Thymus (tissue), 11 donors: ENCODE measurements at regions not wholly inside any gene's neighbourhood (a gene's known extent, or its start where the extent isn't known, plus 50 kb on each side); places are given as distances from the start of the nearest gene placed in this dataset.

ENCODE experiments used
- DNase-seq, 9 donors: peaks; one replicate each; pipeline ENCODE4 v3.0.0-alpha.2; 2013; ENCODE audit warnings: low spot score in 9 of 9, low read depth in 6 of 9, missing footprints in 1 of 9
- H3K27ac ChIP-seq, 2 donors: one replicate each; pipeline ENCODE4 v1.5.1; 2013; ENCODE audit warnings: control low read depth in 1 of 2, low read depth in 1 of 2, low read length in 1 of 2, mild to moderate bottlenecking in 1 of 2, moderate library complexity in 1 of 2
- H3K27me3 ChIP-seq, 2 donors: one replicate each; pipeline ENCODE4 v1.5.1; 2013; ENCODE audit warnings: low read length in 1 of 2; ENCODE audit not compliant: control insufficient read depth in 2 of 2, insufficient read depth in 1 of 2
- H3K36me3 ChIP-seq, 2 donors: one replicate each; pipeline ENCODE4 v1.5.1; 2013; ENCODE audit warnings: low read length in 1 of 2, mild to moderate bottlenecking in 1 of 2, moderate library complexity in 1 of 2; ENCODE audit not compliant: control insufficient read depth in 2 of 2, insufficient read depth in 2 of 2
- H3K4me1 ChIP-seq, 2 donors: one replicate each; pipeline ENCODE4 v1.5.1; 2013; ENCODE audit warnings: low read length in 2 of 2; ENCODE audit not compliant: control insufficient read depth in 2 of 2, insufficient read depth in 2 of 2
- H3K4me3 ChIP-seq, 2 donors: one replicate each; pipeline ENCODE4 v1.5.1; 2013; ENCODE audit warnings: low read length in 2 of 2, control low read depth in 1 of 2, mild to moderate bottlenecking in 1 of 2
- H3K9me3 ChIP-seq, 2 donors: one replicate each; pipeline ENCODE4 v1.5.1; 2013; ENCODE audit warnings: low read length in 1 of 2, mild to moderate bottlenecking in 1 of 2; ENCODE audit not compliant: control insufficient read depth in 2 of 2, insufficient read depth in 1 of 2
- WGBS: extraction: QIAGEN DNeasy Blood & Tissue Kit; methylation state at CpG from one replicate; pipeline ENCODE4 v1.1.7; 2013; 5-methylcytosine and 5-hydroxymethylcytosine counted together
- donor health status: healthy.

DNA sequence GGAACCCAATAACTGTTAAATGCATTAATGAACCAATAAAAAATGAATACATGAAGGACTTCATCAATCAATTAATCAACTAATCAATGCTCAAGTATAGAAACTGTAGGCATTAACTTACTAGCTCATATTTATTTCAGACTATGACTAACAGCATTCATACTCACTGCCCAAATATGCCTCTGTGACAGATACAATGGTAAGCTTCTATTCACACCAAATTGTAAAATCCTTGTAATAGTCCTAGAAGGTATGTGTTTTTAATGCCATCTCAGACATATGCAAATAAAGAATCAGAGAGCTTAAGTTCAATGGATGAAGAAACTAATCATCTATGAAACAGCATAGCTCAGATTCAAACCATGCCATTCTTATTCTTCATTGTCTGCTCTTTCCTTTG, 1253.6 kb upstream of the TENM4 start:
- no peak overlapping the region for H3K27ac ChIP-seq
- no peaks in the 10 kb centered on the region for H3K4me1 ChIP-seq
- H3K27me3 ChIP-seq, result no peaks in the 10 kb centered on the region
- DNase-seq, result no peak
- H3K36me3 ChIP-seq, result no peaks in the 10 kb centered on the region
- H3K4me3 ChIP-seq, result no peak overlapping the region
- peaks cover 0 to 4% of the 10 kb centered on the region in 2 donors for H3K9me3 ChIP-seq

DNA sequence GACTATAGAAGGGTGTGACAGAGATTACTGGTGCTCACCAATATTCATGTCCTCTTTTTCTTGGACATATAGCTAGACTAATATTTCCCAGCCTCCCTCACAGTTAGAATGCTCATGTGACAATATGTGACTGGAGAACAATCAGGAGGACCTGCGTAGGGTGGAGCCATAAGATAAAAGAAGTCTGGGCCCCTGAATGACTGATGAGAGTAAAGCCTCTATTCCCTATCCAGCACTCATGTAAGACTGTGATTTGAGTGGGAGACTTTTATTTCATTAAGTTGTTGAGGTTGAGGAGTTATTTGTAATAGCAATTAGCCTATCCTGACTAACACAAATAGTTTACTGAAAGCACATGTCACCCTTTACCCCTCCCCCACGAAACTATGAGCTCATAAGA, 1247.1 kb upstream of the TENM4 start:
- Histone ChIP-seq H3K4me3 (no peak overlapping the region), H3K4me1 (no peaks in the 10 kb centered on the region), H3K9me3 (no peaks in the 10 kb centered on the region), H3K36me3 (no peaks in the 10 kb centered on the region), H3K27ac (no peak overlapping the region), H3K27me3 (no peaks in the 10 kb centered on the region)
- WGBS, result 84% methylated on average over 2 of the region's 2 CpGs
- DNase-seq, result no peak

DNA sequence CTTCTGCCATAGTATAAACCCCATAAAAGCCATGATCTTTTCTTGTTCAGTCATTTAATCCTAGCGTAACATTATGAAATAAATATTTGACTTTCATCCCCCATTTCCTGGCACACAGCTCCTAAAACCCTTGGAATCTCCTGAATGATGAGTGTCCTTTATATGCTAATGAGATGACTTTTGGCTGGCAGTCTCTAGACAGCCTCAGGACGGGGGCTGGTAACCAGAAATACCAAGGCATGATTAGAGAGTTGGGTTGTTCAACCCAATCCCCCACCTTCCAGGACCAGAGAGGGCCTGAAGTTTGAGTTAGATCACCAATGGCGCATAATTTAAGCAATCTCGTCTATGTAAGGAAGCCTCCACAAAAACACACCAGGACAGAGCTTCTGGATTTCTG, 1246.1 kb upstream of the TENM4 start:
- Histone ChIP-seq H3K4me1 (no peaks in the 10 kb centered on the region), H3K36me3 (no peaks in the 10 kb centered on the region), H3K27me3 (no peaks in the 10 kb centered on the region), H3K4me3 (no peak overlapping the region), H3K9me3 (no peaks in the 10 kb centered on the region), H3K27ac (no peak overlapping the region)
- 87% methylated on average over 4 of the region's 4 CpGs for WGBS
- no peak for DNase-seq

DNA sequence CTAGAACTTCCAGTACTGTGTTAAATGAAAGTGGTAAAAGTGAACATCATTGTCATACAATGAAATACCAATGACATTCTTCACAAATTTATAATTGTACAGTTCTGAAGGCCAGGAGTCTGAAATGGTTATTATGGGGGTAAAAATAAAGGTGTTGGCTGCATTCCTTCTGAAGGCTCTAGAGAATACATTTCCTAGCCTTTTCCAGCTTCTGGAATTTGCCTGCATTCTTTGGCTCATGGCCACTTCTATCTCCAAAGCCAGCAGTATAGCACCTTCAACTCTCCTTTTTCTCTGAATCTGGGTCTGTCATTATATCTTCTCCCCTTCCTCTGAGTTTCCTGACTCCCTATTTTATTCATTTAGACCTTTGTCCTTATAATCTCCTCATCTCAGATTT, 1232.7 kb upstream of the TENM4 start:
- H3K27me3 ChIP-seq, result no peaks in the 10 kb centered on the region
- no peak overlapping the region for H3K27ac ChIP-seq

DNA sequence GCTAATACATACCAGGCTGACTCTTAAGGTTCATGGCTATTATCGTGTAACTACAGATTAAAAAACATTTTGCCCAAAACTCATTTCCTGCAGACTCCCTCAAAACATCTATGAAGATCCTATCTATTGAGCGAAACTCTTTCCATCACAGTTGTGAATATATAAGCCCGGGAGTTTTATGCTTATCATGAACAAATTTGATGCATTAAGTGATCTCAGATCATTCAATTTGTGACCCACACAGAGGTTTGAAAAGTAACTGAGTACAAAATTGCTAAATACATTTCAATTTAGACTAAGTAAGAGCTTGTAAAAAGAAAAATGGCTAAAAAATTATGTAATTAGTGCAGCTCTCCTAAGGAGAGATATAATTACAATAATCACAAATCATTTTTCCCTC, 1228.8 kb upstream of the TENM4 start:
- Histone ChIP-seq H3K4me3 (no peak overlapping the region), H3K27ac (no peak overlapping the region), H3K27me3 (no peaks in the 10 kb centered on the region), H3K9me3 (no peaks in the 10 kb centered on the region), H3K4me1 (no peaks in the 10 kb centered on the region), H3K36me3 (no peaks in the 10 kb centered on the region)
- WGBS, result 91% methylated on average over 3 of the region's 3 CpGs
- DNase-seq, result no peak

More for the DNA sequence above, 1232.7 kb upstream of the TENM4 start:
- no peak for DNase-seq
- Histone ChIP-seq H3K36me3 (no peaks in the 10 kb centered on the region), H3K4me1 (no peaks in the 10 kb centered on the region), H3K9me3 (no peaks in the 10 kb centered on the region), H3K4me3 (no peak overlapping the region)

DNA sequence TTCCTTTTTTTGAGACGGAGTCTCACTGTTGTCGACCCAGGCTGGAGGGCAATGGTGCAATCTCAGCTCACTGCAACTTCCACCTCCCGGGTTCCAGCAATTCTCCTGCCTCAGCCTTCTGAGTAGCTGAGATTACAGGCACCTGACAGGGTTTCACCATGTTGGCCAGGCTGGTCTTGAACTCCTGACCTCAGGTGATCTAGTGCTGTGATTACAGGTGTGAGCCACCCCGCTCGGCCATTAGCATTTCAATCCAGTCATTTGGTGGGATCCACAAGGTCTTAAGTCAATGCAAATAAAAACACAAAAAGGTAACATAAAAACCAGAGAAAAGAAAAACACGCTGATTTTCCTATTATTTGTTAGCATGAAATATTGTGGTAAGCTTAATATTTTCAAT, 1227.2 kb upstream of the TENM4 start:
- 95% methylated on average over 6 of the region's 6 CpGs for WGBS

DNA sequence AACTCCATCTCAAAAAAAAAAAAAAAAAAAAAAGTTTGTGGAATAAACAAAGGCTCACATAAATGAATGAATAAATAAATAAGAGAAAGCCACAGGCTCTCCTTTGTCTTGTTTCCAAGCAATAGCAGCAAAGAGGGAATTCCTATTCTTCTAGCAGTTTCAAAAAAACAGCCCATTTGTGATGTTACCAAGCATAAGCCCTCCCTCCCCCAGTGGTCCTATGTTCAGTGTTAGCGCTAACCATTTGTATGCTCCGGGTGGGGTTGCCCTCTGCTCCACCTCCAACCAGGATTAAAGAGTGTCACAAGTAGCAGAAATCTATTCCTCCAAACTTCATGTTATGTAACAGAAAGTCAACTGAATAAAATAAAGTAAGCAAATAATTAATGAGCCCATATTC, 1215.0 kb upstream of the TENM4 start:
- H3K4me3 ChIP-seq, result no peak overlapping the region
- WGBS, result 98% methylated on average over 2 of the region's 2 CpGs
- H3K27ac ChIP-seq, result no peak overlapping the region
- H3K36me3 ChIP-seq, result no peaks in the 10 kb centered on the region
- H3K4me1 ChIP-seq, result no peaks in the 10 kb centered on the region
- H3K9me3 ChIP-seq, result no peaks in the 10 kb centered on the region
- H3K27me3 ChIP-seq, result no peaks in the 10 kb centered on the region
- no peak for DNase-seq

More for the DNA sequence above, 1227.2 kb upstream of the TENM4 start:
- no peaks in the 10 kb centered on the region for H3K9me3 ChIP-seq
- no peaks in the 10 kb centered on the region for H3K27me3 ChIP-seq
- H3K4me1 ChIP-seq, result no peaks in the 10 kb centered on the region
- DNase-seq, result no peak
- H3K4me3 ChIP-seq, result no peak overlapping the region
- H3K36me3 ChIP-seq, result no peaks in the 10 kb centered on the region
- H3K27ac ChIP-seq, result no peak overlapping the region

DNA sequence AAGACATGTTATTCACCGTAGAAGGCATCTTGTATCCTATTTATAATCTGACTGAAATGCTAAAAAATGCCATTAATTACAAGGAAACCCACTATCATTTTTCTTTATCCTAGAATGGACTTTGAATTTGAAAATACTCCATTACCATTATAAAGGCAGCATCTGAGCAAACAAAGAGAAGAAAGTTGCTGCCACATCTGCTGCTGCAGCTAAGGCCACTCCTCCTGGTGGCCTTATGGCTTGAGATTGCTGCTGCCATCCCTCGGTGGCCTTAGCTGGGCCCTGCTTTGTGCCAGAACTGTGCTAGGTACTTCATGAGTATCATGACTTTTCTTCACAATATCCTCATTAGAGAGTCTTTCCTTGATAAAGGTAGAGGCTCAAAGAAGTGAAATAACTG, 1210.1 kb upstream of the TENM4 start:
- Histone ChIP-seq H3K27me3 (no peaks in the 10 kb centered on the region), H3K4me1 (no peaks in the 10 kb centered on the region), H3K27ac (no peak overlapping the region), H3K36me3 (no peaks in the 10 kb centered on the region), H3K4me3 (no peak overlapping the region), H3K9me3 (no peaks in the 10 kb centered on the region)
- 91% methylated on average over 2 of the region's 2 CpGs for whole genome bisulfite sequencing
- DNase-seq, result no peak

DNA sequence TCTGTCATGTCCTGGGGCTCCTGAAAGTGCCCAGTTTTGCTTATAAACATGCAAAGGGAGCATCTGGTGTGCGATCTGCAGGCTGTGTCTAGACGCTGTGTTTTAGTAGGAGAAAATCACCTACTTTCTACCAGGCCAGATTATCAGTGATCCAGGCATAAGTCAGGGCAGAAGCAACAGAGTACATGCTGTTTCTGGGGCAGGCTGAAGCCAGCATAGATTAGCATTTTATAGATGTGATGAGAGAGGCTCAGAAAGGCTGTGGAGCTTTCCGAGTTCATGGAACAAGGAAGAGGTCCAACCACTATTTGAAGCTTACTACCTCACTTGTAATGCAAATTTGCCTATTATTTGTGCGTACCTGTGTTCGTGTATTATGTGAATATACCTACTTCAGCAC, 1208.4 kb upstream of the TENM4 start:
- no peaks in the 10 kb centered on the region for H3K27me3 ChIP-seq
- 92% methylated on average over 5 of the region's 5 CpGs for WGBS
- H3K36me3 ChIP-seq, result no peaks in the 10 kb centered on the region
- H3K4me1 ChIP-seq, result no peaks in the 10 kb centered on the region
- H3K9me3 ChIP-seq, result no peaks in the 10 kb centered on the region
- H3K27ac ChIP-seq, result no peak overlapping the region
- no peak overlapping the region for H3K4me3 ChIP-seq
- DNase-seq, result no peak

DNA sequence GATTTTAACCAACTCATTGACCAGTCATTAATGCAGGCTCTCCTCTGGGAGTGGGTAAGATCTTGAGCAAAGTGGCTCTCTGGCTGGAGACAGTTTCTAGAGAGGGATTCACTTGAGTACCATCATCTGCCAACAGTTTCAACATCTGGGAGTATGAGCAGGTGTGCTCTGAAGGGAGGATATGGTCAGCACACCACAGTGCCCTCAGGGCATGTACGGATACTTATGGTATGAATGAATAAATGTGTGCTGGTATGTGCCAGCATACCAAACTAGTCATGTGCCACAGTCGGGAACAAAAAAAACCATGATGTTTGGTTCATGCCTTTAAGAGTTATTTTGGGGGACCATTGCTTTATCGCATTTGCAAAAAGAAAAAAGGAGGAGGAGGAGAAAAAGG, 1197.5 kb upstream of the TENM4 start:
- no peaks in the 10 kb centered on the region for H3K4me1 ChIP-seq
- no peaks in the 10 kb centered on the region for H3K36me3 ChIP-seq
- no peaks in the 10 kb centered on the region for H3K9me3 ChIP-seq
- H3K27ac ChIP-seq, result no peak overlapping the region
- no peaks in the 10 kb centered on the region for H3K27me3 ChIP-seq
- WGBS, result 94% methylated on average over 3 of the region's 3 CpGs
- no peak overlapping the region for H3K4me3 ChIP-seq
- no peak for DNase-seq
